Activated CD8-positive, alpha-beta memory T cell treated with anti-CD3 and anti-CD28 coated beads for 48 hours (primary cell): ENCODE measurements at regions not wholly inside any gene's neighbourhood (a gene's known extent, or its start where the extent isn't known, plus 50 kb on each side); places are given as distances from the start of the nearest gene placed in this dataset.
"Not testable (repeated sequence)": the region's sequence is repeated elsewhere in the genome, so short reads cannot be mapped to it uniquely, and the experiment has no call there.

ENCODE experiments used
- DNase-seq, 3 experiments: peaks; one replicate each; pipeline ENCODE4 v3.0.0-alpha.2; 2020; ENCODE audit warnings: low read depth in 2 of 3, low spot score in 2 of 3

DNA sequence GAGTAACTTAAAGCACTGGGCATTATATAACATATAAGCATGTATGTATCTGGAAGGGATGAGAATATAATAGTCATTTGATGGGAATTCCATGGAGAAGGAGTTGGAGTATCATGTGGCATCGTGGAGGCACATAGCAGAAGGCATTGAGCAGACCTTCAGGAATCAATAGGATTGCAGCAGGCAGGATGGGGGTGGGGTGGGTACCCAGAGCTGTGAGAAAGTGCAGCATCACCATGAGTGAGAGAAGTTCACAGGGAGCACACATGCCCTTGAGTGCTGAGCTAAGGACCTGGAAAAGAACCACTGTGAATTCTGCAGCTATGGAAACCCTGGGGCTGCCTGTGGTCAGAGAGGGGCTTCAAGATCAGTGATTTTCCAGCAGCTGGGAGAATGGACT is 57.3 kb downstream of the MED10 start:
- DNase-seq: no peak

DNA sequence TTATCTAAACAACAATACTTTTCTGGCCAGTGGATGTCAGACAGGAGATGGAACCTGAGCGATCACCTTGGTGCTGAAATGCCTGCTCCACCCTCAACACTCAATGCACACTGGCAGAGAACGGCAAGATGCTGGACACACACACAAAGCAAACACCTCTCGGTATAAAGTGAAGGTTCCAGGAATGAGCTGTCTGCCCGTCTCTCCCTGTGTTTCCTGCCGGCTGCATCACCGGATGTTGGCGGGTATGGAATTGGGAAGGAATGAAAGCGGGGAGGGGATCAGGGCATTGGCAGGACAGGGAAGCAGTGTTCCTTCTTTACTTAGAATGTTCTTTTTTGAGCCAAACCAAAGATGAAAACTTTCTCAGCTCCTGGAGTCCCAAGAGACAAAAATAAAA is 59.2 kb downstream of the MED10 start:
- no peak for DNase-seq

DNA sequence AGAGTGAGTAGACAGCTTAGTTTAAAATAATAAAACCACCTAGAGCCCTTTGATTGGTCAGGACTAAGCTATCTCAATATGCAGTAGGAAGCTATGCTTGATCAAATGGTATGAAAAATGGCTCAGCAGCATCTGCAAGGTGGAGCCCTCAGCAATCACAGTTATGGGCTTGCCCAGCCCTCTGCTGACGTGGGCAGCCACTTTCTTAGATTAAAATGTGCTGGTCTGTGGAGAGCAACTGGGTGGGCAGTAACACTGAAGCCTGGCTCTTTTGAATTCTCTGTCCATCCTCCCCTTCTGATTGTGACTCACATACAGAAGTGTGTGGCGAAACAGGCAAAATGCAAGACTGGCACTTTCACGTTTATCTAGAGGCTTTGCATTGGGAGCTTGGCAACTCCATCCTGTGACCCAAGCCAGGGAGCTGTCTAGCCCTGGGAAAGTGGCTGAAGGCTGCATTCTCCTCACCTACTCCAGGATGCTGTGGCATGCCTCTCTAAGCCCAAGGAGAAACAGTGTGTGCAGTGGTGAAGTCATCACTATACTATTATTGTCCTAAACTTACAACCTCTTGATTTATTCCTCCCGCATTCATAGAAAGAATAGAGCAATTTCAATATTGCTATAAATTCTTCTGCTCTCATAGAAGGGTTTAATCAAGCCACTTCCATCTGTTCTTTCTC is 61.1 kb downstream of the MED10 start:
- no peak for DNase-seq

DNA sequence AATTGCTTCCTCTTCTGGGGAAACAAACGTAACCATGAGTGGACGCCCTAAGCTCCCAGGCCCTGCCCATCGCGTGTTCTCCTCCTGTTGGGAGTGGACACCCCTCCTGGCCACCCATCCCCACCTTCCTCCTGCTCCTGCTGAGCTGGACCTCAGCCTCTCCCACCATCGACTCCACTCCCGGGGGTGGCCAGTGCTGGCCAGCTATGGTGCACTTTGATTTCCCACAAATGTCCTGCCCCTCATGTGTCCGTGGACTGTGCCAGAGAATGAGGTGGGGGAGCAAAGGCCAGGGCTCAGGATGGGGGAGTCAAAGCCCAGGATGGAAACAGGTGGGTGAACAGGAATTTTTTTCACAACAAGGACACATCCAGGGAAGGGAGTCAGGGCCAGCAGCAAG is 62.8 kb downstream of the MED10 start:
- no peak for DNase-seq

DNA sequence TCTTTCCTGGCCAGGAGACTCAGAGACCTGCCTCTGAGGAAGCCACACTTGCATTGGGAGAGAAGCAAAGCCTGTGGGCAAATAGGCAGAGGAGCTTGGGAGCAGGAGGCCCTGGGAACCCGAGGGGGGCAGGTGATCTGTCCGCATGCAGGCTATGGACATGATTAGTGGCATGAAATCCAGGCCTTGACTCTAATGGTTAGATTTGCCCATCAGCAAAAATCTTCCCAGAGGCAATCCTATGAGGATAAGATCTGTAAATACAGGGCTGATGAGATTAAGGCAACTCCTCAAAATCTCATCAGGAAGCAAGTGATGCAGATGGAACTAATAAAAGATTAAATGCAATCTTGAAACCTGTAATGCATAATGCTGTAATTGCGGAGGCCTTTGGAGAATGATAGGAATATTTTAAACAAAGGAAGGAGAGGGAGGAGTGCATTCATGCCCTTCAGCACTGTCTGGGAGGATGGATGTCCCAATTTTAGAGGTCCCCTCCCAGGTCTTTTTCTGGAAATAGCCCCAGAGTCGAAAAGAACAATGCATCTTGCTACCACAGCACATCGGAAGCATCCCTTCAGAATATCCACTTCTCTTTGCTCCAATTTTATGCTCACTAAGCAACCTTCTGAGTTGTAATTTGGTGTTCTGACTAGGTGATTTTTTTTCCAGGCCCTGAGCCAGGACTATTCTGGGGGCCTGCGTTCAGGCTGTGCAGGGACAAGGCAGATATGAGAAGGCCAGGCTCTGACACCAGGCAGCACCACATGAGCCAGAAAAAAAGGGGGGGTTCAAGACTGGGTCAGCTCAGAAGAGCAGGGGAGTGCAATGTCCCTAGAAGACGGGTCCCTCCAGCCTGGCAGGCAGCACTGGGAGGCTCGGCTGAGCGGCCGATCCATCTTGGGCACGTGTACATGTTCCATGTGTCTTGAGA is 66.5 kb downstream of the MED10 start:
- DNase-seq: no peak

DNA sequence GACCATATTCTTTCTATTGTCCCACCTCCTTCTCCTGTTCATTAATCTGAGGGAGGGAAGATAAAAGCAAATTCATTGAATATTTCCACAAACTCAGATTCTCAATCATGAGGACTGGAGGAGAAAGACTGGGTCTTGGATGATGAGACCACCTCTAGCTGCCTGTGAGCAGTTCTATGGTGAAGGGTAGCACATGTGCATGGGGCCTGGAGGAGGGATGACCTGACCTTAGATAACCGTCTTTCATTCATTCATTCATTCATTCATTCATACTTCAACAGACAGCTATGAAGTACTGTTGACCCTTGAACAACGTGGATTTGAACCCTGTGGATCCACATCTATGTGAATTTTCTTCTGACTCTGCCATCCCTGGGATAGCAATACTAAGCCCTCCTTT is 68.4 kb downstream of the MED10 start:
- DNase-seq: no peak

DNA sequence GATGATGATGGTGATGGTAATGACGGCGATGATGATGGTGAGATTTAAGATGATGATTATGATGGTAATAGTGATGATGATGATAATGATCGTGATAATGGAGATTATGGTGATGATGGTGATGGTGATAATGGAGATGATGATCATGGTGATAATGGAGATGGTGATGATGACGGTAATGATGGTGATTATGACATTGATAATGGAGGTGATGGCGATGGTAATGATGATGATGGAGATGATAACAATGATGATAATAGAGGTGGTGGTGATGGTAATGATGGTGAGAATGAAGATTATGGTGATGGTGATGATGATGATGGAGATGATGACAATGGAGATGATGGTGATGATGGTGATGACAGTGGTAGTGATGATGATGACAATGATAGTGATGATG is 69.7 kb downstream of the MED10 start:
- no peak for DNase-seq

DNA sequence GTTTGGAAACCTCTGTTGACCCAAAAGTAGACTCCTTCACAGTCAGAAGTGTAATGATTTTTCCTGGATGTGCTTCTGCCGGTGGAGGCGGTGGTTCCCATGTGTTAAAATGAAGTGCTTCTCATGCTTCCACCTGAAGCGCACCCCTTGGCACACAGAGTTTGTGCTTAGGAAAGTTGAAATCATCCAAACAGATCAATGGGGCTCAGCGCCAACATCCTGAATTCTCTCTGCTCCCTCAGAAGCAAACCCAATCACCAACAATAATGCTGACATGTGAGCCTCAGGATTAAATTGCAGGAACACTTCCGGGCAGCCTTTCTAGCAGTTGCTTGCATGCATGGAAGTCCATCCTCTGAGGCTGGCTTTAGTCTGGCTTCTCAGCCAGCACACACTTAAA is 71.0 kb downstream of the MED10 start:
- no peak for DNase-seq

DNA sequence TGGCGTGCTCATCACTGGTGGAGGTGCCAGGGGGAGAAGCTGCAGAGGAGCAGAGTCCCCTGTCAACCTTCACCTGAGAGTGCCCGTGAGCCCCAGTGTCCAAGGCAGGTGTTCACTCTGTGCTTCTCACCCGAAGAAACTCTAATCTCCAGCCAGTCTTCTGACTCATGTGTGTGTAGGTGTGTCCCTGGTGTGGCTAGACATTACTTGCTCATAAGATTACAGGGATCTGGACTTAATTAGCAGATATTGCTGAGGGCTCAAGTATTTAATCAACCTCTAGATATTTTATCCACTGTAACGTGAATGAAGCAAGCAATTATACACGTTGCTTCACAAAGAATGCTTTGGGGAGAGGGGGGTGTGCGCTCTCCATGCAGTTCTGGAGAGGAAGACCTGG is 72.5 kb downstream of the MED10 start:
- no peak for DNase-seq

DNA sequence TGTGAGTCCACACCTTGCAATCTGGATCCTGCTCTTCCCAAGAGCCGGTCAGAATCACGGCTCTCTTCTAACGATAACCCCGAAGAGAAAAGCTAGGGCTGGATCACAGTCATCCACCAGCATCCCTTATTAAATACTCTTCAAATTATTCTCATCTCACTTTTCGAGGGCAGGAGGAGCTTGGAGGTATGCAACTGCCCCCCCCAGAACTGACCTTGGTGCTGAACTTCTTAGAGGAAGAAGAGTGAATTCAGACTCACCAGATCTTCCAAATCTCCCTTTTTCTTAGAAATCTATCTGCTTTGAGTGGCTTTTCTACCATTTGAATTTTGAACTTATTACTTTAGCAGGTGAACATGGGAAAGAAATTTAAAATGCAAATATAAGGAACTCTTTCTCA is 75.7 kb downstream of the MED10 start:
- DNase-seq: no peak

DNA sequence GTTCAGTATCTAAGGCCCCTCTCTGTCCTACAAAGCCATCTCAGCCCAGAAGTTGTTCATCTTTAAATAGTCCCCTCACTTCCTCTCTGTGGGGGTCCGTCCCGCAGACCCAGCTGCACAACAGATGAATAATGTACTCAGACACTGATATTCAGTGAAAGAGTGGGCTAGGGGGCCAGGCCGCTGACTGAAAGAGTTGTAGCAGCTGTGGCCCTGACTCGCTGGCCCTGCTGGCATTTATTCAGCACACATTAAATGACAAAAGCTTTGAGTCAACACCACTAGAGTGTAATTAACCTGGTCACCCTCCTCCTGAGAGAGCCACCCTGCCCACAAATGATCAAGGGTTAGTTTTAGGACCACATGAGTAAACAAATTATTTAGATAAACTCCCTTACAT is 76.3 kb downstream of the MED10 start:
- DNase-seq: no peak

DNA sequence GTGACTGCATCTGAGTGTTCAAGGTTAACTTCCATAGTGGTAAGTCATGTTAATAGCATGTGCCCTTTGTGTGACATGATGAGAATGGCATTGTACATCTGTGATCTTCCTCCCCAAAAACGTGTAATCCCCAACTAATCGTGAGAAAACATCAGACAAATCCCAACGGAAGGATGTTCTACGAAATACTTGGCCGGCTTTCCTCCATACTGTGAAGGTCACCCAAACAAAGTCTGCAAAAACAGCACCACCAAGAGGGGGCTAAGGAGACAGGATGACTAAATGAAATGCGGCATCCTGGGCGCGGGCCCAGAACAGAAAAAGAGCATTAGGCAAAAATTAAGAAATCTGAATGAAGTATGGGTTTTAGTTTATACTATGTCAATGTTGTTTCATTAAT is 81.8 kb downstream of the MED10 start:
- no peak for DNase-seq

DNA sequence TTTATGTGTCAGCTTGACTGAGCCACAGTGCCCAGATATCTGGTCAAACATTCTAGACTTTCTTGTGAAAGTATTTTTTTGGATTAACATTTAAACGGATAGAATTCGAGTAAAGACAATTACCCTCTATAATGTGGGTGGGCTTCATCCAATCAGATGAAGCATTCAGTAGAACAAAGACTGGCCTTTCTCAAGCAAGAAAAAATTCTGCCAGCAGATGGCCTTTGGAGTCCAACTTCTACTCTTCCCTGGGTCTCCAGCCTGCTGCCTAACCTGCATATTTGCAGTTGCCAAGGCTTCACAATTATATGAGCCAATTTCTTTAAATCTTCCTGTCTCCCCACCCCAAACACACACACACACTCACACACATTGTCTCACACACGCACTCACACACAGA is 86.4 kb downstream of the MED10 start:
- DNase-seq: no peak

DNA sequence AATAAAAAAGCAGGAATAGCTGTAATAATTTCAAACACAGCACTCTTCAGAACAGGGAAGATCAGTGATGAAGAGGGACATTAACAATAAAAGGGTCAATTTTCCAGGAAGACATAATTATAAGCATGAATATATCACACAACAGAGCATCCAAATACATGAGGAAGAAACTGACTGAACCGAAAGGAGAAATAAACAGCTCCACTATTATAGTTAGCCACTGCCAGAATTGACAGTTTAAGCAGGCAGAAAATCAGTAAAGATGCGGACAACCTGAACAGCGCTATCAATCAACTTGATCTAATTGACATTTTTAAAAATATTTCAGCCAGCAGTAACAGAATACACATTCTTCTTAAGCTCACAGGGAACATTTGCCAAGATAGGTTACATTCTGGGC is 89.1 kb downstream of the MED10 start:
- DNase-seq: no peak

DNA sequence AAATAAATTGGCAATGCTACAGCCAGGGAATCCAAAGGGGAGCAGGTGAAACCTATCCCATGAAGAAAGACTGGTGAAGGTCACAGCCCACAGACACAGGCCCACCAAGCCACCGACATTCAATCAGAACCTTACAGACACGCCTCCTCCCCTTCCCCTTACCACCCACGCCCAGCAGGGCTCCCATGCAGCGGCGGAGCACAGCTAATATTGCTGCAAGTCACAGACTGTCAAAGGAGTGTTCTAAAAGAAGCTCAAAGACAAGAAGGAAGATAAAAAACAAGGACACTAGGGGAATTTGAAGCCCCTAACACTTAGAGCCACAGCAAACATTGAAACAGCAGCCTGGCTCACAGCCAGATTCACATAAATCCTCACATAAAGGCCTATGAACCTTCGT is 91.2 kb downstream of the MED10 start:
- DNase-seq: no peak

DNA sequence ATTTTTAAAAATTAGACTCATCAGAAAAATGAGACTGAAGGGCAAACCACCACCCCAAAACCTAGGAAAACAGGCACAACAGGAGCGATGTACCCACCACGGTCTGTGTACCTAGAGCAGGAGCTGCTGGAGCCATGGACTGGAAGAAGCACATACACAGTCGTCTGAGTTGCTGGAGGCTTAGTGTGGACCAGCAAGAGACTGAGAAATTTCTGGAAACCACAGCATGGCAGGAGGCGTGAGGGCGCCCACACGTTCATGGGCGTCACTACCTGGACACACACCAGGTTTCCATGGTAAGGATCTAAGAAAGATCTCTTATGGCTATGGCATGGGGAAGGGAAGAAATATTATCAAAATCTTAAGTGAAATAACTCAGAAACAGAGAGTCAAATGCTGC is 91.9 kb downstream of the MED10 start:
- no peak for DNase-seq

DNA sequence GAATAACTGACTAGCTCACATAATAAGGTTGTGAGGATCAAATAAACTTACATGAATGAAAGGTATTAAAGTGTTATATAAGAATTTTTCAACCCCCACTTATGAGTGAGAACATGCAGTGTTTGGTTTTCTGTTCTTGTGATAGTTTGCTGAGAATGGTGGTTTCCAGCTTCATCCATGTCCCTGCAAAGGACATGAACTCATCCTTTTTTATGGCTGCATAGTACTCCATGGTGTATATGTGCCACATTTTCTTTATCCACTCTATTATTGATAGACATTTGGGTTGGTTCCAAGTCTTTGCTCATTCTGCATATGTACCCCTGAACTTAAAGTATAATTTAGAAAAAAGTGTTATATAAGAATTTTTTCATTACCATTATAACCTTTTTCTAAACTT is 93.9 kb downstream of the MED10 start:
- DNase-seq: not testable (repeated sequence)

DNA sequence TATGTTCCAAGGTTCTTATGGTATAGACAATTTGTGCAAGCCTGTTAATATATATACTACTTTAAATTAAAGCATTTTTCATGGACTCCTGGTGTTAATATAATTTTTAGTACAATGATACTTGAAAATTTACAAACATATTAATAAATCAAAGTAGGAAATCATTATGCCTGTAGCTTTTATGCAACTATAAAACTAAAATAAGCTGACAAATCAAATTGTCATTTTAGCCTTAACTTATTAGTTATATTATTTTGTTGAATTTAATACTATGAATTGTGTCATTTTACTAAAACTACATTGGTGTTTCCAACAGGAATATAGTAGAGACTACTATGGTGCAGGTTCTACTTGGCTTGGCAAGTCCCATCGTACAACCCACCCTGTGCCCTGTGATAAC is 96.0 kb downstream of the MED10 start:
- no peak for DNase-seq

DNA sequence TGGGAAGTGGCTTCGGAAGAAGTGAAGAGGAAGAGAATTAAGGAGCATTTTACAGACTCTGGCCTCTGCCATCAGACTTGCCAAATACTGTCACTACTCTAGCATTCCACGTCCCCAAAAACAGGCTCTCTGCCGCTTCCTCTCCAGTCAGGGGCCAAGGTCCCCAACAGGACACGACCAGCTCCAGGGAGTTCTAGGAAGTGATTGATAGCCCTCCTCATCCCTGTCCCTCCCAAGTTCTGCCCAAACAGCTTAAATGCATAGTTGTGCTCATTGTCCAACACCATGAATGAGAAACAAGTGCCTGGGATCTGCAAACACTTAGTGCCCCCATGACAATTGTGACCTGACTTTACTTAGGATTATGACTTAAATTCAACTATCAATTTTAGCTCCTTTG is 96.5 kb downstream of the MED10 start:
- no peak for DNase-seq

DNA sequence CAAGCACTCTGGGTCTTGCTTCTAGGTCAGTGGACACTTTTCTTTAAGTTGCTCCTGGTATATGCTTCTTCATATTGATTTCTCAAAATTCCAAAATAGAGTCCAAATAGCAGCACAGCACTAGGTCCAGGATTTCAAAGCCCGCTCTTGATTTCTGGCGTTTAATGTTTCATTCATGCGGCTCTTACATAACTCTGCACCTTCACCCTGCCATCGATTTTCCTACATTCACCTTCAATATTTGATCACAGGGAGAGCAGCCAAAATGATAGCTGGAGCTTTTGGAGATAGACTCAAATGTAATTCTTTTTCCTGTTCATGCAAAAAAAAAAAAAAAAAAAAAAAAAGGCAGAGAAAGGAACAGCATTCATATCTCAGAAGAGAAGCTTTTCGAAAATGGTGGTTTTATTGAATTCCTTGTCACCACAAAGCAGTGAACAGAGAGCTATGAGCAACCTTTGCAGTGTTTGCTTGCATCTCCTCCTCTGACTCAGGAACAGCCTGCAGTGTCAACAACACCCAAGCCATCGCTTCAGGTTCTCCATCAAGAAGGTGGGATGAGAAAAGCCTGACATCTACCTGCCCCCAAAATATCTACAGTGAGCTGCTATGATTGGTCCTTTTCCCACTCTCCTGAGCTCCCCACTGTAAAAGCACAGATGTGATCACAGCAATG is 97.8 kb downstream of the MED10 start:
- no peak for DNase-seq

DNA sequence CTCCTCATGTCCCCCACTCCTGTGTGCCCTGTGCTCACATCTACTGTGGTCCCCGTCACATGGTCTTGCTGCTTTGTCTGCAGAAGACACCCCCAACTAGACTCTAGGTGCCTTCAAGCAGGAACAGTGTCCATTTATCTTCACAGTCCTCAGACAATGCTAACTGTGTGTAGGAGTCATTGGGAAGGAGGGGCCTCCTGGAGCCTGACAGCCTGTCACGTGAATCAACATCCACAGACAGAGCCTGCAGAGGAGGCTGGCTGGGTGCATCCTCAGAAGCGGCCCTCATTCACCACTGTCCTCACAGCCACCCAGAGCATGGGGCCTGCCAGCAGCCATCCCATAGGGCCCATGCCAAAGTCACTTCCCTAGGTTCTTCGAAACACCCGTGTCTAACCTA is 98.7 kb downstream of the MED10 start:
- DNase-seq: no peak

DNA sequence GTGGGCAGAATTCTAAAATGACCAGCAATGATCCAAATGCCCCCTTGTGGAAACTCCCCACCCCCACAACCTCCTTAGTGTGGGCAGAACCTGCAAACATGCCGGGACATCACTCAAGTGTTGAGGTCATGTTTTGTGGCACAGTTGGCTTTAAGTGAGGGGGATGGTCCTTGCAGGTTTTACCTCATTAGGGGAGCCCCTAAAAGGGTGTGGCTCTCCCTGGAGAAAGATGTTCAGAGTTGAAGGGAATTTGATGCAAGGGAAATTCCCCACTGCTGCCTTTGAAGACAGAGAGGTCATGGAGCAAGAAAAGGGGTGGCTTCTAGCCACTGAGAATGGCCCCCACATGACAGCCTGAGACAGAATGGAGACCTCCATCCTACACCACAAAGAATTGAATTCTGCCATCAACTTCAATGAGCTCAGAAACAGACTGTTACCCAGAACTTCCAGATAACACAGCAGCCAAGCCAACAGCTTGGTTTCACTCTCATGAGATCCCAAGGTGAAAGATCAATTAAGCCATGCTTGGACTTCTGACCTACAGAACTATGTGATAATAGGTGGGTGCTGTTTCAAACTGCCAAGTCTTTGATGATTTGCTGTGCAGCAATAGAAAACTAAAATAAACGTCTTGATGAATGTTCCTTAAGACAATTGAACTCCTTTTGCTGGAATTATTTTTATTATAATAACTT is 103.4 kb downstream of the MED10 start:
- no peak for DNase-seq
